ENCODE measurements at regions not wholly inside any gene's neighbourhood (a gene's known extent, or its start where the extent isn't known, plus 50 kb on each side); places are given as distances from the start of the nearest gene placed in this dataset.
"Not testable (repeated sequence)": the region's sequence is repeated elsewhere in the genome, so short reads cannot be mapped to it uniquely, and the experiment has no call there.

GRCh38 chr13:43946281-43946680, 66.6 kb downstream of the LACC1 start:
- DNase-seq (ENCODE audit: low read depth, low spot score) = no peak

GRCh38 chr13:43947897-43948458, 68.3 kb downstream of the LACC1 start:
- no peak for DNase-seq (ENCODE audit: low read depth, low spot score)

GRCh38 chr13:43953370-43953769, 73.7 kb downstream of the LACC1 start:
- DNase-seq (ENCODE audit: low read depth, low spot score) = no peak

GRCh38 chr13:43956975-43957374, 77.3 kb downstream of the LACC1 start:
- DNase-seq (ENCODE audit: low read depth, low spot score) = not testable (repeated sequence)

- DNase-seq (ENCODE audit: low read depth, low spot score) = no peak
Observed at GRCh38 chr13:43959291-43959690, 79.6 kb downstream of the LACC1 start.

- DNase-seq (ENCODE audit: low read depth, low spot score) = no peak
Observed at GRCh38 chr13:43961909-43962308, 82.2 kb downstream of the LACC1 start.

GRCh38 chr13:43963726-43964125, 84.0 kb downstream of the LACC1 start:
- no peak for DNase-seq (ENCODE audit: low read depth, low spot score)

- DNase-seq (ENCODE audit: low read depth, low spot score) = no peak
Observed at GRCh38 chr13:43964698-43965458, 85.2 kb downstream of the LACC1 start.

GRCh38 chr13:43965459-43965845, 85.7 kb downstream of the LACC1 start:
- no peak for DNase-seq (ENCODE audit: low read depth, low spot score)

GRCh38 chr13:43968251-43968942, 88.7 kb downstream of the LACC1 start:
- DNase-seq (ENCODE audit: low read depth, low spot score) = not testable (repeated sequence)

GRCh38 chr13:43968943-43969690, 89.4 kb downstream of the LACC1 start:
- DNase-seq (ENCODE audit: low read depth, low spot score) = not testable (repeated sequence)

- DNase-seq (ENCODE audit: low read depth, low spot score) = not testable (repeated sequence)
Observed at GRCh38 chr13:43969919-43970318, 90.2 kb downstream of the LACC1 start.

- DNase-seq (ENCODE audit: low read depth, low spot score) = not testable (repeated sequence)
Observed at GRCh38 chr13:43970520-43971242, 91.0 kb downstream of the LACC1 start.

- DNase-seq (ENCODE audit: low read depth, low spot score) = not testable (repeated sequence)
Observed at GRCh38 chr13:43971324-43971723, 91.6 kb downstream of the LACC1 start.

GRCh38 chr13:43977911-43978310, 98.2 kb downstream of the LACC1 start:
- DNase-seq (ENCODE audit: low read depth, low spot score) = no peak

- no peak for DNase-seq (ENCODE audit: low read depth, low spot score)
Observed at GRCh38 chr13:43978688-43979087, 99.0 kb downstream of the LACC1 start.

GRCh38 chr13:43979492-43979891, 99.8 kb downstream of the LACC1 start:
- no peak for DNase-seq (ENCODE audit: low read depth, low spot score)

GRCh38 chr13:43980587-43980986, 100.9 kb downstream of the LACC1 start:
- DNase-seq (ENCODE audit: low read depth, low spot score) = no peak

GRCh38 chr13:43981091-43981490, 101.4 kb downstream of the LACC1 start:
- DNase-seq (ENCODE audit: low read depth, low spot score) = no peak

- DNase-seq (ENCODE audit: low read depth, low spot score) = no peak
Observed at GRCh38 chr13:43981512-43982301, 102.0 kb downstream of the LACC1 start.

Measured in pulmonary artery endothelial cell (primary cell).